Hepatocyte (in vitro differentiated cells): ENCODE measurements at regions not wholly inside any gene's neighbourhood (a gene's known extent, or its start where the extent isn't known, plus 50 kb on each side); places are given as distances from the start of the nearest gene placed in this dataset.

Experiments
- DNase-seq: peaks from one replicate; pipeline ENCODE4 v3.0.0-alpha.2; 2016; ENCODE audit warnings: low spot score
- H2AFZ ChIP-seq: fragments of 200-600 bp; sonication (generic); 2 replicates; pipeline ENCODE4 v1.6.0; 2016; ENCODE audit warnings: antibody characterized with exemption, mild to moderate bottlenecking
- H3K27ac ChIP-seq: fragments of 200-600 bp; sonication (generic); 2 replicates; pipeline ENCODE4 v1.5.1; 2016; ENCODE audit warnings: mild to moderate bottlenecking
- H3K27me3 ChIP-seq: fragments of 200-600 bp; sonication (generic); 2 replicates; pipeline ENCODE4 v1.6.1; 2016
- H3K36me3 ChIP-seq: fragments of 200-600 bp; sonication (generic); replicated peaks from 2 replicates; pipeline ENCODE4 v1.5.1; 2016; ENCODE audit warnings: low read depth; ENCODE audit not compliant: insufficient read depth
- H3K4me1 ChIP-seq: fragments of 200-600 bp; sonication (generic); 2 replicates; pipeline ENCODE4 v1.5.1; 2016; ENCODE audit warnings: mild to moderate bottlenecking, moderate library complexity; ENCODE audit not compliant: insufficient read depth
- H3K4me2 ChIP-seq: fragments of 200-600 bp; sonication (generic); 2 replicates; pipeline ENCODE4 v1.6.0; 2016
- H3K4me3 ChIP-seq: fragments of 200-600 bp; sonication (generic); 2 replicates; pipeline ENCODE4 v1.5.1; 2016; ENCODE audit warnings: mild to moderate bottlenecking
- H3K79me2 ChIP-seq: fragments of 200-600 bp; sonication (generic); 2 replicates; pipeline ENCODE4 v1.6.0; 2017; ENCODE audit warnings: mild to moderate bottlenecking
- H3K9me2 ChIP-seq: fragments of 200-600 bp; sonication (generic); replicated peaks from 2 replicates; pipeline ENCODE4 v1.6.0; 2017; ENCODE audit warnings: mild to moderate bottlenecking; ENCODE audit not compliant: insufficient read depth
- H3K9me3 ChIP-seq: fragments of 200-600 bp; sonication (generic); 2 replicates; pipeline ENCODE4 v1.5.1; 2016; ENCODE audit warnings: low read depth, mild to moderate bottlenecking
- H4K20me1 ChIP-seq: fragments of 200-600 bp; sonication (generic); 2 replicates; pipeline ENCODE4 v1.6.0; 2016; ENCODE audit warnings: mild to moderate bottlenecking; ENCODE audit not compliant: insufficient read depth, poor library complexity, severe bottlenecking
- CTCF ChIP-seq: fragments of 200-600 bp; sonication (generic); IDR thresholded peaks from 2 replicates; pipeline ENCODE4 v1.5.1; 2016; ENCODE audit warnings: antibody characterized with exemption, mild to moderate bottlenecking; ENCODE audit not compliant: poor library complexity
- EZH2 ChIP-seq: fragments of 200-600 bp; sonication (generic); IDR thresholded peaks from 2 replicates; pipeline ENCODE4 v1.6.1; 2016; ENCODE audit warnings: antibody characterized with exemption, mild to moderate bottlenecking, borderline replicate concordance
- EZH2phosphoT487 ChIP-seq: fragments of 200-600 bp; sonication (generic); IDR thresholded peaks from one replicate; pipeline ENCODE4 v1.6.1; 2018; ENCODE audit warnings: antibody characterized with exemption, mild to moderate bottlenecking, low read depth, moderate library complexity; ENCODE audit not compliant: unreplicated experiment, severe bottlenecking
- WGBS: methylation state at CpG from one replicate; pipeline ENCODE4 v1.1.6; 2016; ENCODE audit warnings: low lambda C conversion rate; ENCODE audit errors: missing lambda C conversion rate; 5-methylcytosine and 5-hydroxymethylcytosine counted together

- H3K4me3 ChIP-seq, result no peak overlapping the region
- 44% methylated on average over 2 of the region's 2 CpGs for WGBS
- DNase-seq, result peak; percentile 9
- no peak overlapping the region for H3K27ac ChIP-seq
- no peak overlapping the region for H3K4me2 ChIP-seq
- H3K79me2 ChIP-seq, result no peaks in the 10 kb centered on the region
- H3K4me1 ChIP-seq, result no peaks in the 10 kb centered on the region
- H3K27me3 ChIP-seq, result no peaks in the 10 kb centered on the region
- TF ChIP-seq EZH2phosphoT487 (no peak), EZH2 (no peak), CTCF (no peak)
- no peaks in the 10 kb centered on the region for H3K9me2 ChIP-seq
- H3K36me3 ChIP-seq, result no peaks in the 10 kb centered on the region
- H3K9me3 ChIP-seq, result no peaks in the 10 kb centered on the region
- no peaks in the 10 kb centered on the region for H4K20me1 ChIP-seq
- no peak overlapping the region for H2AFZ ChIP-seq
Measured at GRCh38 chr18:42614619-42615293, 500.7 kb downstream of the RIT2 start.

GRCh38 chr18:42617221-42617620 is 498.3 kb downstream of the RIT2 start:
- 75% methylated on average over 3 of the region's 3 CpGs for whole genome bisulfite sequencing
- no peak for DNase-seq
- H3K36me3 ChIP-seq, result no peaks in the 10 kb centered on the region
- no peak overlapping the region for H3K27ac ChIP-seq
- no peak for TF ChIP-seq EZH2
- no peak for TF ChIP-seq EZH2phosphoT487
- no peak for TF ChIP-seq CTCF
- H3K4me3 ChIP-seq, result no peak overlapping the region
- no peaks in the 10 kb centered on the region for H3K27me3 ChIP-seq
- H4K20me1 ChIP-seq, result no peaks in the 10 kb centered on the region
- no peaks in the 10 kb centered on the region for H3K79me2 ChIP-seq
- H2AFZ ChIP-seq, result no peak overlapping the region
- no peak overlapping the region for H3K4me2 ChIP-seq
- no peaks in the 10 kb centered on the region for H3K9me3 ChIP-seq
- H3K4me1 ChIP-seq, result no peaks in the 10 kb centered on the region
- no peaks in the 10 kb centered on the region for H3K9me2 ChIP-seq

- Histone ChIP-seq H3K79me2 (no peaks in the 10 kb centered on the region), H3K4me3 (no peak overlapping the region)
- 78% methylated on average over 1 of the region's 1 CpG for WGBS
Measured at GRCh38 chr18:42619771-42620170, 495.7 kb downstream of the RIT2 start.

More at GRCh38 chr18:42619771-42620170, 495.7 kb downstream of the RIT2 start:
- no peaks in the 10 kb centered on the region for H3K27me3 ChIP-seq
- TF ChIP-seq CTCF, result no peak
- no peak for TF ChIP-seq EZH2
- no peak for TF ChIP-seq EZH2phosphoT487
- H2AFZ ChIP-seq, result no peak overlapping the region
- no peaks in the 10 kb centered on the region for H3K9me2 ChIP-seq
- no peaks in the 10 kb centered on the region for H3K36me3 ChIP-seq
- no peak for DNase-seq
- H3K27ac ChIP-seq, result no peak overlapping the region
- H4K20me1 ChIP-seq, result no peaks in the 10 kb centered on the region
- no peaks in the 10 kb centered on the region for H3K4me1 ChIP-seq
- H3K9me3 ChIP-seq, result no peaks in the 10 kb centered on the region
- H3K4me2 ChIP-seq, result no peak overlapping the region
